CD4-positive, CD25-positive, alpha-beta regulatory T cell (primary cell): ENCODE measurements at regions not wholly inside any gene's neighbourhood (a gene's known extent, or its start where the extent isn't known, plus 50 kb on each side); places are given as distances from the start of the nearest gene placed in this dataset.

Experiments
- ATAC-seq, 2 donors: fragments of 150-1000 bp; cut with Tn5 transposase; one replicate each; pipeline ENCODE4 v1.10.0; 2021; ENCODE audit warnings: low read depth in 2 of 2, moderate number of reproducible peaks in 2 of 2, moderate library complexity in 1 of 2
- DNase-seq, 3 donors: peaks; one replicate each; pipeline versions ENCODE4 v3.0.0 to v3.0.0-alpha.2; 2012 to 2022; ENCODE audit warnings: mixed read lengths in 1 of 3
- H3K27ac ChIP-seq: one replicate; pipeline ENCODE4 v1.7.0; 2013; ENCODE audit warnings: mild to moderate bottlenecking, low read length; ENCODE audit not compliant: insufficient read depth, poor library complexity, severe bottlenecking
- H3K27me3 ChIP-seq: one replicate; pipeline ENCODE4 v1.7.0; 2013; ENCODE audit warnings: low read length; ENCODE audit not compliant: control insufficient read depth, insufficient read depth
- H3K36me3 ChIP-seq: one replicate; pipeline ENCODE4 v1.7.0; 2013; ENCODE audit warnings: mild to moderate bottlenecking, low read length, moderate library complexity; ENCODE audit not compliant: control insufficient read depth, insufficient read depth
- H3K4me1 ChIP-seq: 2 replicates; pipeline ENCODE4 v1.7.0; 2013; ENCODE audit warnings: mild to moderate bottlenecking, low read length; ENCODE audit not compliant: insufficient read depth, control insufficient read depth, poor library complexity, severe bottlenecking
- H3K4me3 ChIP-seq: one replicate; pipeline ENCODE4 v1.7.0; 2013; ENCODE audit warnings: low read depth, mild to moderate bottlenecking, low read length, moderate library complexity
- H3K9me3 ChIP-seq, 2 experiments: 1 replicate in 1 of 2; 2 replicates in 1 of 2; pipeline ENCODE4 v1.7.0; 2013; ENCODE audit warnings: low read length in 2 of 2, mild to moderate bottlenecking in 1 of 2, moderate library complexity in 1 of 2; ENCODE audit not compliant: control insufficient read depth in 2 of 2
- H3K27ac Mint-ChIP-seq, 3 donors: one replicate each; pipeline ENCODE4 v1.8.0; 2020 to 2022; ENCODE audit warnings: mild to moderate bottlenecking in 3 of 3, mixed read lengths in 3 of 3, moderate library complexity in 2 of 3
- H3K27me3 Mint-ChIP-seq: one replicate; pipeline ENCODE4 v1.8.0; 2022; ENCODE audit warnings: mild to moderate bottlenecking, mixed read lengths
- H3K36me3 Mint-ChIP-seq: one replicate; pipeline ENCODE4 v1.8.0; 2020; ENCODE audit warnings: mixed read lengths
- H3K4me1 Mint-ChIP-seq, 4 donors: one replicate each; pipeline ENCODE4 v1.8.0; 2020 to 2022; ENCODE audit warnings: mixed read lengths in 4 of 4, mild to moderate bottlenecking in 1 of 4
- H3K4me3 Mint-ChIP-seq, 4 donors: one replicate each; pipeline ENCODE4 v1.8.0; 2020 to 2022; ENCODE audit warnings: mild to moderate bottlenecking in 4 of 4, mixed read lengths in 4 of 4, moderate library complexity in 3 of 4
- H3K9me3 Mint-ChIP-seq, 7 donors: one replicate each; pipeline ENCODE4 v1.8.0; 2020 to 2022; ENCODE audit warnings: mixed read lengths in 7 of 7, mild to moderate bottlenecking in 3 of 7, moderate library complexity in 2 of 7

DNA sequence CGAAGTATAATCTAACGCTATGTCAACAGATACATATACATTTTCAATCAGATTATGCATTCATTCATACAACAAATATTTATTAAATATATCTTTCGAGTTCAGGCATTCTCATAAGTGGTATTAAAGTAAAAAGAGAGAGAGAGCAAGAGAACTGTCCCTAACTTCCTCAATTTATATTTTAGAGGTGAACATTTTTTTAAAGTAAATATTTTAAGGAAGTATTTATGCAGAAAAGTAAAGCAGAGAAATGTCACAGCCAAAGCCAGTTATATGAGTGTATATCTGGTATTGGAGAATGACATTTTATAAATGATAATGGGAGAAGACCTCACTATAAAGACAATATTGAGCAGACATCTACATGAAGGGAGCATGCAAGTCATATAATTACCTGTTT lies 667.3 kb upstream of the CDH9 start:
- no peak overlapping the region for H3K4me3 ChIP-seq
- Mint-ChIP-seq H3K9me3 (peaks cover 0 to 34% (median under 1%) of the 10 kb centered on the region in 7 donors), H3K4me1 (no peaks in the 10 kb centered on the region), H3K27me3 (no peaks in the 10 kb centered on the region), H3K36me3 (no peaks in the 10 kb centered on the region), H3K4me3 (no peak overlapping the region), H3K27ac (no peak overlapping the region)
- no peaks in the 10 kb centered on the region for H3K4me1 ChIP-seq
- peaks cover 0 to 8% of the 10 kb centered on the region in 2 experiments for H3K9me3 ChIP-seq
- DNase-seq, result no peak
- no peak for ATAC-seq
- H3K27me3 ChIP-seq, result no peaks in the 10 kb centered on the region
- no peaks in the 10 kb centered on the region for H3K36me3 ChIP-seq
- H3K27ac ChIP-seq, result no peak overlapping the region

DNA sequence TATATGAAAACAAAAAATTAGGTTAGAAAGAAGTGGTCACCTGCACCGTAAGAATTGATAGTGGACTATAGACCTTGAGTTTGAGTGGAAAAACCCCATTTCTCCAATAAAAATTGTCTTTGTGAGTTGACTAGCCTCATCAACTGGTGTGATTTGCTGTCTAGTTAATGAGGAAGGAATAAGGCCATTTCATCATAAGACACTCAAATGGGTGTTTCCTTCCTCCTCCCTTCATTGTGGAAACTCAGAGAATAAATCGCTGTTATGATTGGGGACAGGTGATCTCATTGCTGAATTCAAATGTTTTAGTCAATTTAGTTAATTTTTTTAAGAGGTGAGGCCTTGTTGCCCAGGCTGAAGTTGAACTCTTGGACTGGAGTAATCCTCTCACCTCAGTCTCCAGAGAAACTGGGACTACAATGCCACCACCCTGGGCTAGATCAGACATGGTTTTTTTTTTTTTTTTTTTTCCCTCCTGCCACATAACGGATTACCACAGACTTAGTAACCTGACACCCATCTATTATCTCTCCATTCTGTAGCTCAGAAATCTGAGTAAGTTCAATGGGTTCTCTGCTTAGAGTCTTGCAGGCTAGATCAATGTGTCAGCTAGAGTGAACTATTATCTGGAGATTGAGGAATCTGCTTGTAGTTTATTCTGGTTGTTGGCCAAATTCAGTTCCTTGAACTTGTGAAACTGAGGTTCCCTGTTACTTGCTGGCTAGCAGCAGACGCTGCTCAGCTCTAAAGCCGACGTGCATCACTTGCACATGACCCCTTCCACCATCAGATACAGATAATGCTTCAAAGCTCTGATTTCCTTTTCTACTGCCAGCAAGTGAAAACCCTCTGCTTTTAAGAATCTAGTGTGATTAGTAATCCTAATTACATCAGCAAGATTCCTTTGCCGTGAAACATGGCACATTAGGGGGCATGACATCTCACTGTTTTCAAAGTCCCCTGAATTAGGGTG lies 663.8 kb upstream of the CDH9 start:
- no peak for DNase-seq
- H3K36me3 Mint-ChIP-seq, result no peaks in the 10 kb centered on the region
- peaks cover 0 to 8% of the 10 kb centered on the region in 2 experiments for H3K9me3 ChIP-seq
- H3K9me3 Mint-ChIP-seq, result peaks cover 0 to 29% (median 2%) of the 10 kb centered on the region in 7 donors
- no peaks in the 10 kb centered on the region for H3K36me3 ChIP-seq
- ATAC-seq, result no peak
- no peak overlapping the region for H3K27ac ChIP-seq
- no peak overlapping the region for H3K4me3 ChIP-seq
- no peak overlapping the region for H3K27ac Mint-ChIP-seq
- no peak overlapping the region for H3K4me3 Mint-ChIP-seq
- H3K4me1 Mint-ChIP-seq, result no peaks in the 10 kb centered on the region
- H3K27me3 ChIP-seq, result no peaks in the 10 kb centered on the region
- H3K4me1 ChIP-seq, result no peaks in the 10 kb centered on the region
- no peaks in the 10 kb centered on the region for H3K27me3 Mint-ChIP-seq

DNA sequence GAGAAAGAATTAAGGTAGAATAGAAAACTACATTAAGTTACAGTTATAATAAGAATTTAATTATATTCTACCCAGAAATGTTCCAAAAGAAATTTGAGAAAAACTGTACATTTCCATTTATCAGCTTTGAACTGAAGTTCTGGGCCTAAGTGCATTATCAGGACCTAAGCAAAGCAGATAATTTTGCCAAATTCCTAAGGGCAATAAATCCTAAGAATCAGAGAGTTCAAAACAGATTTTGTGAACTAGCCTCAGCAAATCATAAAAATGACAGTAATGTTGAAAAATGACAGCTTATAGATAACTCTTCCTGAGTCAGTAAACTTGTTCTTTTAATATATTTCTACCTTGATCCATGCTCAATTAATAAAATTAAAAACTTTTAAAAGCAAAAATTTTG lies 662.1 kb upstream of the CDH9 start:
- DNase-seq, result no peak
- Mint-ChIP-seq H3K27ac (no peak overlapping the region), H3K4me1 (no peaks in the 10 kb centered on the region), H3K9me3 (peaks cover 0 to 30% (median 2%) of the 10 kb centered on the region in 7 donors), H3K36me3 (no peaks in the 10 kb centered on the region), H3K4me3 (no peak overlapping the region), H3K27me3 (no peaks in the 10 kb centered on the region)
- no peak overlapping the region for H3K4me3 ChIP-seq
- peaks cover 0 to 6% of the 10 kb centered on the region in 2 experiments for H3K9me3 ChIP-seq
- H3K36me3 ChIP-seq, result no peaks in the 10 kb centered on the region
- no peaks in the 10 kb centered on the region for H3K27me3 ChIP-seq
- ATAC-seq, result no peak
- no peak overlapping the region for H3K27ac ChIP-seq
- H3K4me1 ChIP-seq, result no peaks in the 10 kb centered on the region

DNA sequence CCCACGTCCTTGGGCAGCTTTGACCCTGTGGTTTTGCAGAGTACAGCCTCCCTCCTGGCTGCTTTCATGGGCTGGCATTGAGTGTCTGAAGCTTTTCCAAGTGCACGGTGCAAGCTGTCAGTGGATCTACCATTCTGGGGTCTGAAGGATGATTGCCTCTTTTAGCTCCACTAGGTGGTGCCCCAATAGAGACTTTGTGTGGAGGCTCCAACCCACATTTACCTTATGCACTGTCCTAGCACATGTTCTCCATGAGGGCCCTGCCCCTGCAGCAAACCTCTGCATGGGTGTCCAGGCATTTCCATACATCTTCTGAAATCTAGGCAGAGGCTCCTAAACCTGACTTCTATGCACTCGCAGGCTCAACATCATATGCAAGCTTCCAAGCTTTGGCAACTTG lies 644.2 kb upstream of the CDH9 start:
- Histone ChIP-seq H3K27ac (no peak overlapping the region), H3K4me3 (no peak overlapping the region), H3K9me3 (peaks cover 0 to 2% of the 10 kb centered on the region in 2 experiments), H3K27me3 (no peaks in the 10 kb centered on the region), H3K4me1 (no peaks in the 10 kb centered on the region), H3K36me3 (no peaks in the 10 kb centered on the region)
- no peak overlapping the region for H3K4me3 Mint-ChIP-seq
- H3K27me3 Mint-ChIP-seq, result no peaks in the 10 kb centered on the region
- H3K9me3 Mint-ChIP-seq, result peaks cover 5 to 36% (median 21%) of the 10 kb centered on the region in 7 donors
- H3K27ac Mint-ChIP-seq, result no peak overlapping the region
- no peak for DNase-seq
- H3K4me1 Mint-ChIP-seq, result no peaks in the 10 kb centered on the region
- H3K36me3 Mint-ChIP-seq, result no peaks in the 10 kb centered on the region
- no peak for ATAC-seq

DNA sequence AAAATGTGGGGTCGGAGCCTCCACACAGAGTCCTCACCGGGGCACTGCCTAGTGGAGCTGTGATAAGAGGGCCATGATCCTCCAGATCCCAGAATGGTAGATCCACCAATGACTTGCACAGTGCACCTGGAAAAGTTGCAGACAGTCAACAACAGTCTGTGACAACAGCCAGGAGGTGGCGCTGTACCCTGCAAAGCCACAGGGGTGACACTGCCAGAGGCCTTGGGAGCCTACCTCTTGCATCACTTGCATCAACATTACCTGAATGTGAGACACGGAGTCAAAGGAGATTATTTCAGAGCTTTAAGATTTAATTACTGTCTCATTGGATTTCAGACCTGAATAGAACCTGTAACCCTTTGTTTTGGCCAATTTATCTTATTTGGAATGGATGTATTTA lies 614.1 kb upstream of the CDH9 start:
- no peak overlapping the region for H3K4me3 ChIP-seq
- Mint-ChIP-seq H3K4me1 (no peaks in the 10 kb centered on the region), H3K27ac (no peak overlapping the region), H3K4me3 (no peak overlapping the region), H3K36me3 (no peaks in the 10 kb centered on the region), H3K27me3 (no peaks in the 10 kb centered on the region), H3K9me3 (peaks cover 4 to 29% (median 12%) of the 10 kb centered on the region in 7 donors)
- no peak for DNase-seq
- no peaks in the 10 kb centered on the region for H3K27me3 ChIP-seq
- ATAC-seq, result no peak
- no peaks in the 10 kb centered on the region for H3K4me1 ChIP-seq
- no peak overlapping the region for H3K27ac ChIP-seq
- H3K36me3 ChIP-seq, result no peaks in the 10 kb centered on the region
- H3K9me3 ChIP-seq, result no peaks in the 10 kb centered on the region

DNA sequence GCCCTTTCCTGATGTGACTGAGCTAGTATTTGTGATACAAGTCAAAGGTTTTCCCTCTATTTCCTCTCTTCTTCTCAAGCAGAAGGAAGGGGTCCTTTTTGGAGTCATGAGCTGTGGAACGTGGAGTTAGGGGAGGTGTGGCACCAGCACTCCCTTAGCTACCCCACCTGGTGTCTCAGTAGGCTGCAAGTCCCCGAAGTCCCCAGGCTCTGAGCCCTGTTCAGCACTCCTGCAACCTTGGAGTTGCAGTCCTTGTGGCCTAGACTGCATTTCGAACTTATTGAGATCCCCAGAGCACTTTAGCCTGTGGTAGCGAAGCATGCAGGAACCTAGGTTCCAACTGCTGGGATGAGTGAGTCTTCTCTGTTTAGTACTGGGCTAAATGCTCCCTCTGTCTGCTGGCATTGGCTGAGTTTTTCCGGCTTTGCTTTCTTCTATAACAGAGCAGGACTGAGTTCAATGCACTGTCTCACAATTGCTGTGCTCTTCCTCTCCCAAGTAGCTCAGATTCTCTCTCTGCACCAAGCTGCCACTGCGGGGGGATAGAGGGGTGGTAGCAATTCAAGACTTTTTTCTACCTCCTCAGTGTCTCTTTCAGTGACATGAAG lies 600.7 kb upstream of the CDH9 start:
- no peak for DNase-seq
- Histone ChIP-seq H3K27ac (no peak overlapping the region), H3K4me3 (no peak overlapping the region), H3K36me3 (no peaks in the 10 kb centered on the region), H3K27me3 (no peaks in the 10 kb centered on the region), H3K9me3 (peaks cover 3 to 22% of the 10 kb centered on the region in 2 experiments), H3K4me1 (no peaks in the 10 kb centered on the region)
- Mint-ChIP-seq H3K27me3 (no peaks in the 10 kb centered on the region), H3K4me1 (no peaks in the 10 kb centered on the region), H3K36me3 (no peaks in the 10 kb centered on the region), H3K27ac (no peak overlapping the region), H3K9me3 (peaks cover 0 to 25% (median 5%) of the 10 kb centered on the region in 7 donors), H3K4me3 (no peak overlapping the region)
- ATAC-seq, result no peak

DNA sequence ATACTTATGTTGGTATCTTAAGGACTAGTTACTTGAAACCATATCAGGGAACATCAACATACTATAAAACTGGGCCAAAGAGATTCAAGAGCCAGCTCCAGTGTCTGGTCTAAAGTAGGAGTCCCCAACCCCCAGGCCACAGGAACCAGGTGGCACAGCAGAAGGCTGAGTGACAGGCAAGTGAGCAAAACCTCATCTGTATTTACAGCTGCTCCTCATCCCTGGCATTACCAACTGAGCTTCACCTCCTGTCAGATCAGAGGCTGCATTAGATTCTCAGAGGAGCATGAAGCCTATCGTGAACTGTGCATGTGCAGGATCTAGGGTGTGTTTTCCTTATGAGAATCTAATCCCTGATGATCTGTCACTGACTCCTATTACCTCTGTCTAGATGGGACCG lies 581.6 kb upstream of the CDH9 start:
- no peak overlapping the region for H3K27ac Mint-ChIP-seq
- H3K9me3 ChIP-seq, result peaks cover 7 to 17% of the 10 kb centered on the region in 2 experiments
- no peaks in the 10 kb centered on the region for H3K4me1 Mint-ChIP-seq
- H3K9me3 Mint-ChIP-seq, result peaks cover 2 to 26% (median 13%) of the 10 kb centered on the region in 7 donors
- no peak overlapping the region for H3K4me3 ChIP-seq
- H3K4me3 Mint-ChIP-seq, result no peak overlapping the region
- no peaks in the 10 kb centered on the region for H3K36me3 ChIP-seq
- no peaks in the 10 kb centered on the region for H3K4me1 ChIP-seq
- DNase-seq (no peak), ATAC-seq (no peak)
- no peaks in the 10 kb centered on the region for H3K36me3 Mint-ChIP-seq
- no peaks in the 10 kb centered on the region for H3K27me3 ChIP-seq
- H3K27me3 Mint-ChIP-seq, result no peaks in the 10 kb centered on the region
- no peak overlapping the region for H3K27ac ChIP-seq
